ENCODE measurements at regions not wholly inside any gene's neighbourhood (a gene's known extent, or its start where the extent isn't known, plus 50 kb on each side); places are given as distances from the start of the nearest gene placed in this dataset.

DNA sequence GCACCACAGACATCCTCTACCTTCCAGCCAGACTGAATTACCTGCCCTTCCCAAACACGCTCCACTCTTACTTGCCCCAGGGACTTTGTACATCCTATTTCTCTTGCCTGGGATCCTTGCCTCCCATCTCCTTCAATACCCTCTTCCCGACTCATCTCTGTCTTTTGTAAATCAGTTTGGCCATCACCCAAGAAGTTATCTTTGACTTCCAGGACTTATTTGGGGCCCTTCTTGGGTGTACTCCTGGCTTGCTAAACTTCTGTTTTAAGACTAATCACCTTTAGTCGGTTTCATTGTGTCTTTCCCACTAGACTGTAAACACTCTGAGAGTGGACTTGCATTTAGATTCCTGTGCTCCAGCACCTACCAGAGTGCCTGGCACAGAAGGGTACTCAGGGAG is 545.6 kb downstream of the ACTL7B start:
- TF ChIP-seq, protein P1, sequence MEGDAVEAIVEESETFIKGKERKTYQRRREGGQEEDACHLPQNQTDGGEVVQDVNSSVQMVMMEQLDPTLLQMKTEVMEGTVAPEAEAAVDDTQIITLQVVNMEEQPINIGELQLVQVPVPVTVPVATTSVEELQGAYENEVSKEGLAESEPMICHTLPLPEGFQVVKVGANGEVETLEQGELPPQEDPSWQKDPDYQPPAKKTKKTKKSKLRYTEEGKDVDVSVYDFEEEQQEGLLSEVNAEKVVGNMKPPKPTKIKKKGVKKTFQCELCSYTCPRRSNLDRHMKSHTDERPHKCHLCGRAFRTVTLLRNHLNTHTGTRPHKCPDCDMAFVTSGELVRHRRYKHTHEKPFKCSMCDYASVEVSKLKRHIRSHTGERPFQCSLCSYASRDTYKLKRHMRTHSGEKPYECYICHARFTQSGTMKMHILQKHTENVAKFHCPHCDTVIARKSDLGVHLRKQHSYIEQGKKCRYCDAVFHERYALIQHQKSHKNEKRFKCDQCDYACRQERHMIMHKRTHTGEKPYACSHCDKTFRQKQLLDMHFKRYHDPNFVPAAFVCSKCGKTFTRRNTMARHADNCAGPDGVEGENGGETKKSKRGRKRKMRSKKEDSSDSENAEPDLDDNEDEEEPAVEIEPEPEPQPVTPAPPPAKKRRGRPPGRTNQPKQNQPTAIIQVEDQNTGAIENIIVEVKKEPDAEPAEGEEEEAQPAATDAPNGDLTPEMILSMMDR (IDR thresholded peaks at IDR 0.05) = no peak
- TF ChIP-seq EP300 (IDR thresholded peaks at IDR 0.05) (no peak), POLR2A (IDR thresholded peaks at IDR 0.05) (no peak), POLR2AphosphoS5 (IDR thresholded peaks at IDR 0.05) (no peak)
